ENCODE measurements at regions not wholly inside any gene's neighbourhood (a gene's known extent, or its start where the extent isn't known, plus 50 kb on each side); places are given as distances from the start of the nearest gene placed in this dataset.

GRCh38 chr22:49010070-49010863 lies 817.4 kb downstream of the BRD1 start:
- no peak for DNase-seq
- ATAC-seq (ENCODE audit: low read depth): no peak
- Histone ChIP-seq H3K79me2 (ENCODE audit: control insufficient read depth, insufficient read depth, low read length) (no peaks in the 10 kb centered on the region), H3K4me1 (ENCODE audit: control insufficient read depth in 2 of 2, insufficient read depth in 2 of 2, low read length in 2 of 2) (no peaks in the 10 kb centered on the region), H3K4me2 (replicated peaks; ENCODE audit: low read depth, low read length, poor library complexity, severe bottlenecking) (no peak overlapping the region), H3K9ac (ENCODE audit: low read length) (no peak overlapping the region), H3K27me3 (replicated peaks in 1 of 4; ENCODE audit: control extremely low read depth in 1 of 4, control insufficient read depth in 3 of 4, insufficient read depth in 4 of 4, low read length in 3 of 4) (no peaks in the 10 kb centered on the region), H2AFZ (ENCODE audit: insufficient read depth, low read depth, low read length, poor library complexity, severe bottlenecking) (no peak overlapping the region), H4K20me1 (ENCODE audit: control insufficient read depth, insufficient read depth, low read length, poor library complexity, severe bottlenecking) (no peaks in the 10 kb centered on the region), H3K9me3 (ENCODE audit: control extremely low read depth in 1 of 3, control insufficient read depth in 2 of 3, insufficient read depth in 1 of 3, low read length in 2 of 3) (peaks cover 0 to 10% (median 0%) of the 10 kb centered on the region in 3 donors), H3K27ac (ENCODE audit: low read length in 2 of 2) (no peak overlapping the region), H3K36me3 (replicated peaks in 1 of 2; ENCODE audit: control extremely low read depth in 1 of 2, control insufficient read depth in 1 of 2, extremely low read depth in 1 of 2, insufficient read depth in 2 of 2, low read length in 1 of 2) (no peaks in the 10 kb centered on the region), H3K4me3 (ENCODE audit: control extremely low read depth in 1 of 5, extremely low read depth in 1 of 5, insufficient read depth in 1 of 5, low read depth in 2 of 5, low read length in 4 of 5) (no peak overlapping the region)
- CTCF ChIA-PET: no interaction called here
- Mint-ChIP-seq H3K27me3 (no peaks in the 10 kb centered on the region), H3K9me3 (ENCODE audit: insufficient read depth) (no peaks in the 10 kb centered on the region), H3K27ac (no peak overlapping the region), H3K4me1 (no peaks in the 10 kb centered on the region), H3K4me3 (no peak overlapping the region)
- POLR2A ChIA-PET: no interaction called here
- 92% methylated on average over 21 of the region's 25 CpGs for WGBS (ENCODE audit: insufficient coverage)
- TF ChIP-seq EZH2 (IDR thresholded peaks at IDR 0.05; ENCODE audit: borderline replicate concordance, insufficient read depth, low read depth, low read length, poor library complexity, severe bottlenecking): no peak
- no peak for TF ChIP-seq CTCF (IDR thresholded peaks at IDR 0.05)
- intact Hi-C loops (cut with micrococcal nuclease): no loop called here

- no peak overlapping the region for H3K9ac ChIP-seq (ENCODE audit: low read length)
- no peak for ATAC-seq (ENCODE audit: low read depth)
- H3K4me1 ChIP-seq (ENCODE audit: control insufficient read depth in 2 of 2, insufficient read depth in 2 of 2, low read length in 2 of 2): no peaks in the 10 kb centered on the region
- ChIA-PET POLR2A (no interaction called here), CTCF (no interaction called here)
- no peak overlapping the region for H3K4me3 ChIP-seq (ENCODE audit: control extremely low read depth in 1 of 5, extremely low read depth in 1 of 5, insufficient read depth in 1 of 5, low read depth in 2 of 5, low read length in 4 of 5)
- H2AFZ ChIP-seq (ENCODE audit: insufficient read depth, low read depth, low read length, poor library complexity, severe bottlenecking): no peak overlapping the region
- H3K27ac ChIP-seq (ENCODE audit: low read length in 2 of 2): no peak overlapping the region
- no peaks in the 10 kb centered on the region for H3K27me3 ChIP-seq (replicated peaks in 1 of 4; ENCODE audit: control extremely low read depth in 1 of 4, control insufficient read depth in 3 of 4, insufficient read depth in 4 of 4, low read length in 3 of 4)
- peaks cover 0 to 14% (median 0%) of the 10 kb centered on the region in 3 donors for H3K9me3 ChIP-seq (ENCODE audit: control extremely low read depth in 1 of 3, control insufficient read depth in 2 of 3, insufficient read depth in 1 of 3, low read length in 2 of 3)
- Mint-ChIP-seq H3K4me3 (no peak overlapping the region), H3K27ac (no peak overlapping the region), H3K27me3 (no peaks in the 10 kb centered on the region), H3K9me3 (ENCODE audit: insufficient read depth) (no peaks in the 10 kb centered on the region), H3K4me1 (no peaks in the 10 kb centered on the region)
- no peaks in the 10 kb centered on the region for H4K20me1 ChIP-seq (ENCODE audit: control insufficient read depth, insufficient read depth, low read length, poor library complexity, severe bottlenecking)
- H3K36me3 ChIP-seq (replicated peaks in 1 of 2; ENCODE audit: control extremely low read depth in 1 of 2, control insufficient read depth in 1 of 2, extremely low read depth in 1 of 2, insufficient read depth in 2 of 2, low read length in 1 of 2): no peaks in the 10 kb centered on the region
- no peak for DNase-seq
- intact Hi-C loops (cut with micrococcal nuclease): no loop called here
- no peak for TF ChIP-seq CTCF (IDR thresholded peaks at IDR 0.05)
- TF ChIP-seq EZH2 (IDR thresholded peaks at IDR 0.05; ENCODE audit: borderline replicate concordance, insufficient read depth, low read depth, low read length, poor library complexity, severe bottlenecking): no peak
- H3K4me2 ChIP-seq (replicated peaks; ENCODE audit: low read depth, low read length, poor library complexity, severe bottlenecking): no peak overlapping the region
- no peaks in the 10 kb centered on the region for H3K79me2 ChIP-seq (ENCODE audit: control insufficient read depth, insufficient read depth, low read length)
- 89% methylated on average over 6 of the region's 12 CpGs for WGBS (ENCODE audit: insufficient coverage)
Measured at GRCh38 chr22:49009359-49010063, 818.2 kb downstream of the BRD1 start.
